ENCODE measurements at regions not wholly inside any gene's neighbourhood (a gene's known extent, or its start where the extent isn't known, plus 50 kb on each side); places are given as distances from the start of the nearest gene placed in this dataset.

DNA sequence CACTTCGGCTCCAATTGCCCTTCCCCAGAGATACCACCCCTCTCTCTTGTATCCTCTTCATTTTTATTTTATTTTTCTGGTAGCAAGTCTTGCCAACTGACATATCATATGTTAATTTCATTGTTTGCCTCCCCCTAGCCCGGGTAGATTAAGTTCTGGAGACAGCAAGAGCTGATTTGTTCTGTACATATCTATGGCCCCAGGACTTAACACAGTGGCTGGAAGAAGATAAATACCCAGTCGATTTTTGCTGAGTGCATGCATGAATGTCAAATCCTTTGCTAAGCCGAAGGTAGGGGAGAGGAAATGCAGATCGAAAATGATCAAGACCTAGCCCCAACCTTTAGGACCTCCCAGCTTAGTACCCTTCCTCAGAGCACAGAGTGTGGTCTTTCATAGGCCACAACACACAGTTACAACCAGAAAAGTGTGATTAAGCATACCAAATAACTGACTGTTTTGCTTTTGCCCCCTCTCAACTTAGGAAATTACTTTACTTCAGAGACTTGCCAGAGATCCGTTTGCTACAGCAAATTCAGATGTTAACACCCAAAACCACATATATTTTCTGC, 58.7 kb upstream of the KLF3 start:
- H3K36me3 ChIP-seq, result no peaks in the 10 kb centered on the region
- no peak overlapping the region for H3K4me3 ChIP-seq
- H3K27ac ChIP-seq, result peak overlapping the region; percentile 26
- TF ChIP-seq, protein P1, sequence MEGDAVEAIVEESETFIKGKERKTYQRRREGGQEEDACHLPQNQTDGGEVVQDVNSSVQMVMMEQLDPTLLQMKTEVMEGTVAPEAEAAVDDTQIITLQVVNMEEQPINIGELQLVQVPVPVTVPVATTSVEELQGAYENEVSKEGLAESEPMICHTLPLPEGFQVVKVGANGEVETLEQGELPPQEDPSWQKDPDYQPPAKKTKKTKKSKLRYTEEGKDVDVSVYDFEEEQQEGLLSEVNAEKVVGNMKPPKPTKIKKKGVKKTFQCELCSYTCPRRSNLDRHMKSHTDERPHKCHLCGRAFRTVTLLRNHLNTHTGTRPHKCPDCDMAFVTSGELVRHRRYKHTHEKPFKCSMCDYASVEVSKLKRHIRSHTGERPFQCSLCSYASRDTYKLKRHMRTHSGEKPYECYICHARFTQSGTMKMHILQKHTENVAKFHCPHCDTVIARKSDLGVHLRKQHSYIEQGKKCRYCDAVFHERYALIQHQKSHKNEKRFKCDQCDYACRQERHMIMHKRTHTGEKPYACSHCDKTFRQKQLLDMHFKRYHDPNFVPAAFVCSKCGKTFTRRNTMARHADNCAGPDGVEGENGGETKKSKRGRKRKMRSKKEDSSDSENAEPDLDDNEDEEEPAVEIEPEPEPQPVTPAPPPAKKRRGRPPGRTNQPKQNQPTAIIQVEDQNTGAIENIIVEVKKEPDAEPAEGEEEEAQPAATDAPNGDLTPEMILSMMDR (IDR thresholded peaks at IDR 0.05), result no peak
- intact Hi-C loops (cut with DNase I), result no loop called here
- no peaks in the 10 kb centered on the region for H3K9me3 ChIP-seq
- H3K4me1 ChIP-seq, result peaks cover 5% of the 10 kb centered on the region
- no peak overlapping the region for H3K9ac ChIP-seq (ENCODE audit: low read depth in 2 of 2, low read length in 2 of 2)
- no peak for DNase-seq
- no peaks in the 10 kb centered on the region for H3K27me3 ChIP-seq

DNA sequence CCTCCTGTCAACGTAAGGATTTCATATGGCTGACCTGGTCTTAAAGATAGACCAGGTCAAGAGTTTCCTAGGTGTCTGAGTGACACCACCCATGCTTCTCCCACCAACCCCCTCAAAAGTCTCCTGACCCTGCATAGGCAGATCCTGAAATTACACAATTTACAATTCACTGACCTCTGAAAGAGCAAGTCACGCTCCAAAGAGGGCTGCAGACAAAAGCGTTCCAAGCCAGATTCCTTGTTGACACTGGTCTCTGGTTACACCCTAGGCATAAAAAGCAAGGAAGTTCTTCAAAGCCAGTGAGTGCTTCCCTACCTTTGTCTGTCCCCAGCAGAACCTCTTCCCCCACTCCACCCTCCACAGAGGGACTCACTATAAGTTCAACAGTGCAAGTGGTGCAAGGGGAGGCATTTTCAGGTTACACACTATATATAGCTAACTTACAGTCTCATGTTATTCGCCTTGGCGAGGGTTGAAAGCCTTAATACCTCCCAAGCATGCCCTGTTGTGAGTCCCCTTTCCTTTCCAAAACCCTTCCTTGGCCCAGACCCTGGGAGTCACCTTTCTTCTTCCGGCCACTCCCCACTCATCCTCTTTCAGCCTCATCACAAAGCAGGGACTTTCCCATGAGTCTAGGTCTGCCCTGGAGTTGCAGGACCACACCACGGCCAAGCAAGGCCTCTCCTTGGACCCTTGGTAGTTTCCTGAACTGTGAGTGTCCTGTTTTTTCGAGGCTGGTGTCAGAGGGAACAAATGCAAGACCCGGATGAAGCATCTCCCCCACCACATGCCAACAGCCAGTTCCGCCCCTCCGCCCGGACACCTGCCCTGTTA, 58.0 kb upstream of the KLF3 start:
- no peaks in the 10 kb centered on the region for H3K9me3 ChIP-seq
- H3K4me1 ChIP-seq, result peaks cover 5% of the 10 kb centered on the region
- TF ChIP-seq, protein P1 (IDR thresholded peaks at IDR 0.05), result no peak
- no peak overlapping the region for H3K4me3 ChIP-seq
- no peaks in the 10 kb centered on the region for H3K36me3 ChIP-seq
- intact Hi-C loops (cut with DNase I), result no loop called here
- no peaks in the 10 kb centered on the region for H3K27me3 ChIP-seq
- peak overlapping the region; percentile 26 for H3K27ac ChIP-seq
- peak; percentile 58 for DNase-seq
- peak overlapping the region in 1 of 2 donors; percentile 21 for H3K9ac ChIP-seq (ENCODE audit: low read depth in 2 of 2, low read length in 2 of 2)

DNA sequence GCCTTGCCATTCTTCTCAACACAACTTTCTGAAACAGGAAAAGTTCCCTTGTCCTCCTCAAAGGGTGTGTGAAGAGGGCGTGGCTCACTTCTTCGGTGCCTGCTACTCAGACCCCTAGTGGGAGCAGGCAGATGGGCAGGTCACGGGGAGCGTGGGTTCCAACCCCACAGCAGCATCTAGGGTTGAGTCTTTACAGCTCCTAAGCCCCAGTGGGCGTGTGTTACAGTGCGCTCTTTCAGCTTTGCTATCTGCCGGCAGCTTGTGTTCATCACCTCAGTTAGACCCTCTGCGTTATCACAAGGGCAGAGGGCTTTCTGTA, 57.5 kb upstream of the KLF3 start:
- Histone ChIP-seq H3K27ac (no peak overlapping the region), H3K27me3 (no peaks in the 10 kb centered on the region), H3K9ac (ENCODE audit: low read depth in 2 of 2, low read length in 2 of 2) (no peak overlapping the region), H3K4me3 (no peak overlapping the region), H3K9me3 (no peaks in the 10 kb centered on the region), H3K4me1 (peaks cover 5% of the 10 kb centered on the region), H3K36me3 (no peaks in the 10 kb centered on the region)
- intact Hi-C loops (cut with DNase I), result no loop called here
- TF ChIP-seq, protein P1 (IDR thresholded peaks at IDR 0.05), result no peak
- no peak for DNase-seq

DNA sequence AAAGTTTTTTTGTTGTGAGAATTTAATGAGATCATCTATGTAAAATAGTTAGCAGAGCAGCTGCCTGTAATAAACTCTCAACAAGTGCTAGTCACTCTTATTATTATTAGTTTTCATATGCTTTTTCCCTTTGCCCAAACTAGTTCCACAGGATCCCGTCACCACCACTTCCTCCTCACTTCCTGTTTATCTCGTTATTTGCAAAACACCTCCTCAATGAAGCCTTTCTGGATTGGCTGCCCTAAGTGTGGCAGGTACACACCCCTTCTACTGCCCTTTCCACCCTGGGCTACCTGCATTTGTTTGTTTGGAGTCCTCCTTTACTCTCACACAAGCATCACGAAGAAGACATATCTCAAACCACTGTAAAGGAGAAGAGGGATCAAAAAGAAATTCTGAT, 54.4 kb upstream of the KLF3 start:
- H3K9me3 ChIP-seq, result no peaks in the 10 kb centered on the region
- no peak overlapping the region for H3K27ac ChIP-seq
- H3K27me3 ChIP-seq, result no peaks in the 10 kb centered on the region
- H3K36me3 ChIP-seq, result no peaks in the 10 kb centered on the region
- H3K9ac ChIP-seq (ENCODE audit: low read depth in 2 of 2, low read length in 2 of 2), result no peak overlapping the region
- peaks cover 5% of the 10 kb centered on the region for H3K4me1 ChIP-seq
- TF ChIP-seq, protein P1 (IDR thresholded peaks at IDR 0.05), result no peak
- intact Hi-C loops (cut with DNase I), result no loop called here
- no peak overlapping the region for H3K4me3 ChIP-seq
- DNase-seq, result peak; percentile 57

DNA sequence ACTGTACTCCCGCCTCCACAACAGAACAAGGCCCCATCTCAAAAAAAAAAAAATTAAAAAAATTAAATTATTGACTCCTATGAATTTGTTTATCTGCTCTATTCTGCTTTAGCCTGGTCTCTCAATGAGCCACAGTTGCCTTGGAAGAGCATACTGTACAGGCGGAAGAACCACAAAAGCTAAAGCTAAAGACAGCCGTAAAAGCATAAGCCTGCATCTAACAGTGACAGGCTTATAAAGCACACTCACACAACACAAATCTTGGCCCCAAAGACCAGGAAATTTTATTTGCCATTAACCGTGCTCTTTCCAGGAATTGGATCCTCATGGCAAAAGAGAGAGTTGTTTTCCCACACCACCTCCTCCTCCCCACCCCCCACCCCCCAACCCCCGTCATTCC, 53.5 kb upstream of the KLF3 start:
- DNase-seq, result no peak
- TF ChIP-seq, protein P1 (IDR thresholded peaks at IDR 0.05), result no peak
- H3K27me3 ChIP-seq, result no peaks in the 10 kb centered on the region
- H3K27ac ChIP-seq, result peak overlapping the region; percentile 66
- H3K4me1 ChIP-seq, result peaks cover 4% of the 10 kb centered on the region
- H3K4me3 ChIP-seq, result no peak overlapping the region
- H3K36me3 ChIP-seq, result no peaks in the 10 kb centered on the region
- H3K9me3 ChIP-seq, result no peaks in the 10 kb centered on the region
- intact Hi-C loops (cut with DNase I), result no loop called here
- no peak overlapping the region for H3K9ac ChIP-seq (ENCODE audit: low read depth in 2 of 2, low read length in 2 of 2)

Measured in colonic mucosa (tissue), 4 donors.